GM23338 (cell line): ENCODE measurements at regions not wholly inside any gene's neighbourhood (a gene's known extent, or its start where the extent isn't known, plus 50 kb on each side); places are given as distances from the start of the nearest gene placed in this dataset.

ENCODE experiments used
- ATAC-seq: fragments of 200-7000 bp; cut with Tn5 transposase; 3 replicates; pipeline ENCODE4 v1.9.1; 2020
- DNase-seq: peaks from one replicate; pipeline ENCODE4 v3.0.0-alpha.2; 2015; ENCODE audit warnings: low spot score
- H2AFZ ChIP-seq: fragments of 200-600 bp; sonication (generic); 2 replicates; pipeline ENCODE4 v1.8.0; 2016; ENCODE audit warnings: antibody characterized with exemption, mild to moderate bottlenecking, moderate library complexity
- H3F3A ChIP-seq: fragments of 200-600 bp; sonication (generic); replicated peaks from 2 replicates; pipeline ENCODE4 v1.8.0; 2017; ENCODE audit warnings: antibody characterized with exemption, mixed run types, low read depth
- H3K27ac ChIP-seq: fragments of 200-600 bp; sonication (generic); 2 replicates; pipeline ENCODE4 v1.6.1; 2016; ENCODE audit warnings: low read depth
- H3K27me3 ChIP-seq: fragments of 200-600 bp; sonication (generic); 2 replicates; pipeline ENCODE4 v1.8.0; 2016; ENCODE audit warnings: mild to moderate bottlenecking, mixed run types, moderate library complexity; ENCODE audit not compliant: insufficient read depth
- H3K36me3 ChIP-seq: fragments of 200-600 bp; sonication (generic); 2 replicates; pipeline ENCODE4 v1.8.0; 2016; ENCODE audit warnings: mild to moderate bottlenecking; ENCODE audit not compliant: insufficient read depth
- H3K4me1 ChIP-seq: fragments of 200-600 bp; sonication (generic); 2 replicates; pipeline ENCODE4 v1.8.0; 2016; ENCODE audit warnings: mild to moderate bottlenecking, moderate library complexity; ENCODE audit not compliant: insufficient read depth
- H3K4me2 ChIP-seq: fragments of 200-600 bp; sonication (generic); 2 replicates; pipeline ENCODE4 v1.7.1; 2017; ENCODE audit warnings: mixed run types
- H3K4me3 ChIP-seq: fragments of 200-600 bp; sonication (generic); 2 replicates; pipeline ENCODE4 v1.6.1; 2016; ENCODE audit warnings: mixed run types
- H3K79me2 ChIP-seq: fragments of 200-600 bp; sonication (generic); replicated peaks from 2 replicates; pipeline ENCODE4 v1.8.0; 2017; ENCODE audit warnings: mild to moderate bottlenecking; ENCODE audit not compliant: insufficient read depth
- H3K9me2 ChIP-seq: fragments of 200-600 bp; sonication (generic); 2 replicates; pipeline ENCODE4 v1.8.0; 2017; ENCODE audit not compliant: insufficient read depth
- H4K20me1 ChIP-seq: fragments of 200-600 bp; sonication (generic); replicated peaks from 2 replicates; pipeline ENCODE4 v1.8.0; 2017; ENCODE audit warnings: mild to moderate bottlenecking; ENCODE audit not compliant: insufficient read depth
- H3K27ac Mint-ChIP-seq: 2 replicates; pipeline ENCODE4 v1.8.0; 2020; ENCODE audit warnings: inconsistent platforms, mild to moderate bottlenecking, moderate library complexity, mixed read lengths
- H3K27me3 Mint-ChIP-seq: 3 replicates; pipeline ENCODE4 v1.8.0; 2022; ENCODE audit warnings: low read depth, mild to moderate bottlenecking, moderate library complexity, mixed read lengths, inconsistent platforms; ENCODE audit not compliant: insufficient read depth, poor library complexity
- H3K36me3 Mint-ChIP-seq: 3 replicates; pipeline ENCODE4 v1.8.0; 2021; ENCODE audit warnings: low read depth, mild to moderate bottlenecking, inconsistent platforms, moderate library complexity, mixed read lengths
- H3K4me1 Mint-ChIP-seq: 3 replicates; pipeline ENCODE4 v1.8.0; 2020; ENCODE audit warnings: mild to moderate bottlenecking, inconsistent platforms, mixed read lengths
- H3K4me3 Mint-ChIP-seq: 3 replicates; pipeline ENCODE4 v1.8.0; 2021; ENCODE audit warnings: moderate library complexity, mild to moderate bottlenecking, inconsistent platforms, mixed read lengths
- H3K9me3 Mint-ChIP-seq: 3 replicates; pipeline ENCODE4 v1.8.0; 2020; ENCODE audit warnings: moderate library complexity, mild to moderate bottlenecking, inconsistent platforms, mixed read lengths
- CREB1 ChIP-seq: fragments of 250-450 bp; sonication (Bioruptor Pico); IDR thresholded peaks from 2 replicates; pipeline ENCODE4 v1.5.0; 2020; ENCODE audit warnings: low read depth, mild to moderate bottlenecking, moderate library complexity
- CTCF ChIP-seq, 2 experiments: fragments of 200-600 bp in 1 of 2; sonication (generic) in 1 of 2; conservative IDR thresholded peaks; 2 replicates each; pipeline versions ENCODE4 v1.5.1 to v1.6.1; 2016 to 2017; ENCODE audit warnings: antibody characterized with exemption in 2 of 2, low read depth in 2 of 2, mild to moderate bottlenecking in 2 of 2, moderate library complexity in 1 of 2
- ETS1 ChIP-seq: IDR thresholded peaks from 2 replicates; pipeline ENCODE4 v1.6.1; 2016; ENCODE audit warnings: antibody characterized with exemption
- EZH2phosphoT487 ChIP-seq: fragments of 200-600 bp; sonication (generic); IDR thresholded peaks from one replicate; pipeline ENCODE4 v1.8.1; 2018; ENCODE audit warnings: antibody characterized with exemption; ENCODE audit not compliant: unreplicated experiment
- NANOG ChIP-seq: IDR thresholded peaks from 2 replicates; pipeline ENCODE4 v1.6.1; 2016; ENCODE audit warnings: antibody characterized with exemption, borderline replicate concordance
- POLR2AphosphoS5 ChIP-seq: IDR thresholded peaks from 2 replicates; pipeline ENCODE4 v1.6.1; 2016; ENCODE audit warnings: antibody characterized with exemption, low read depth
- REST ChIP-seq: IDR thresholded peaks from one replicate; pipeline ENCODE4 v1.6.1; 2018; ENCODE audit warnings: antibody characterized with exemption; ENCODE audit not compliant: unreplicated experiment
- STAT1 ChIP-seq: IDR thresholded peaks from one replicate; pipeline ENCODE4 v1.6.1; 2016; ENCODE audit warnings: antibody characterized with exemption; ENCODE audit not compliant: unreplicated experiment
- ZNF331 ChIP-seq: fragments of 250-450 bp; sonication (Bioruptor Pico); IDR thresholded peaks from 2 replicates; pipeline ENCODE4 v1.5.0; 2020; ENCODE audit warnings: low read depth, mild to moderate bottlenecking, moderate library complexity

- no peak for TF ChIP-seq ZNF331
Observed at GRCh38 chr16:86951041-86951822, 366.0 kb downstream of the C16orf95 start (continued).

GRCh38 chr16:86951831-86952598 lies 365.2 kb downstream of the C16orf95 start:
- Histone ChIP-seq H3K4me1 (no peaks in the 10 kb centered on the region; the same call in 1 of the 2 replicates), H3K9me2 (0 out of 2 replicates have a peak, but pooled peaks cover 4% of the 10 kb centered on the region), H3K36me3 (no peaks in the 10 kb centered on the region; the same call in 1 of the 2 replicates), H3K79me2 (no peaks in the 10 kb centered on the region), H3F3A (no peaks in the 10 kb centered on the region), H2AFZ (no peak overlapping the region), H3K4me3 (no peak overlapping the region), H3K4me2 (no peak overlapping the region), H3K27me3 (no peaks in the 10 kb centered on the region), H4K20me1 (no peaks in the 10 kb centered on the region), H3K27ac (no peak overlapping the region)
- H3K27me3 Mint-ChIP-seq, result peaks cover 3% of the 10 kb centered on the region
- DNase-seq, result no peak
- H3K4me3 Mint-ChIP-seq, result no peak overlapping the region
- peaks cover 7% of the 10 kb centered on the region; the same call in 2 of the 3 replicates for H3K4me1 Mint-ChIP-seq
- no peak for TF ChIP-seq EZH2phosphoT487
- no peak for TF ChIP-seq STAT1
- no peak for TF ChIP-seq POLR2AphosphoS5
- TF ChIP-seq ZNF331, result no peak
- TF ChIP-seq REST, result no peak
- no peak for ATAC-seq
- peaks cover 7% of the 10 kb centered on the region; the same call in 2 of the 3 replicates for H3K9me3 Mint-ChIP-seq
- H3K27ac Mint-ChIP-seq, result no peak overlapping the region
- H3K36me3 Mint-ChIP-seq, result peaks cover 4% of the 10 kb centered on the region; the same call in 1 of the 3 replicates

- peaks cover 4% of the 10 kb centered on the region; the same call in 1 of the 3 replicates for H3K36me3 Mint-ChIP-seq
- Histone ChIP-seq H3K4me2 (no peak overlapping the region), H3K9me2 (0 out of 2 replicates have a peak, but pooled peaks cover 4% of the 10 kb centered on the region), H3K27me3 (no peaks in the 10 kb centered on the region), H3K4me1 (no peaks in the 10 kb centered on the region; the same call in 1 of the 2 replicates), H3K36me3 (no peaks in the 10 kb centered on the region; the same call in 1 of the 2 replicates), H3K27ac (no peak overlapping the region), H2AFZ (no peak overlapping the region), H4K20me1 (no peaks in the 10 kb centered on the region), H3K79me2 (no peaks in the 10 kb centered on the region), H3K4me3 (no peak overlapping the region), H3F3A (no peaks in the 10 kb centered on the region)
- peaks cover 6% of the 10 kb centered on the region; the same call in 2 of the 3 replicates for H3K4me1 Mint-ChIP-seq
- H3K27me3 Mint-ChIP-seq, result peaks cover 4% of the 10 kb centered on the region
- no peak for ATAC-seq
- H3K9me3 Mint-ChIP-seq, result peaks cover 7% of the 10 kb centered on the region; the same call in 2 of the 3 replicates
- TF ChIP-seq CTCF (conservative IDR thresholded peaks at IDR 0.05; ENCODE audit: low read depth in 2 of 2) (no peak), ETS1 (no peak), NANOG (no peak), STAT1 (no peak), CREB1 (no peak)
- no peak overlapping the region for H3K27ac Mint-ChIP-seq
- no peak for DNase-seq
- H3K4me3 Mint-ChIP-seq, result no peak overlapping the region
Observed at GRCh38 chr16:86952769-86953168, 364.4 kb downstream of the C16orf95 start.
